DMS153 treated with DMSO at 0.1 percent for 48 hours (cell line): ENCODE measurements at regions not wholly inside any gene's neighbourhood (a gene's known extent, or its start where the extent isn't known, plus 50 kb on each side); places are given as distances from the start of the nearest gene placed in this dataset.

Experiments
- DNase-seq: peaks from one replicate; lab custom pipeline; 2025; ENCODE audit not compliant: unreplicated experiment; lab: John Stamatoyannopoulos, UW

DNA sequence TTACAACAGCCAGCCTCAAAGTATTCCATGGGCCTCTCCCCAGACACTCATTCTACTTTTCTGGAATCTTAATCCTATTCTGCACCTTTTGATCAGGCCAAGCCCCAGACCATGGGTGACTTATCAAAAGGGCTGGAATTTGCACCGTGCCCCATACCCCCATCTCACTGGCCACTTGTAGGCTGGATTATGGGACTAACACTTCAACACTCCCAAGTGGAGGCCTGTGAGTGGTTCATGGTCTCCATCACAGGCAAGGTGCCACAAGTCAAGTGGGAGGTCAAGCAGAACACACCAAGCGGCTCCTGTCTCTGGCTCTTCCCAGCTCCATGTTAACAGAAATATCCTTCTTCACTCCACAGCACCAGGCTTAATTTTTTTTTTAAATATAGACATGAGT is 212.3 kb upstream of the HEY2 start:
- DNase-seq: no peak

DNA sequence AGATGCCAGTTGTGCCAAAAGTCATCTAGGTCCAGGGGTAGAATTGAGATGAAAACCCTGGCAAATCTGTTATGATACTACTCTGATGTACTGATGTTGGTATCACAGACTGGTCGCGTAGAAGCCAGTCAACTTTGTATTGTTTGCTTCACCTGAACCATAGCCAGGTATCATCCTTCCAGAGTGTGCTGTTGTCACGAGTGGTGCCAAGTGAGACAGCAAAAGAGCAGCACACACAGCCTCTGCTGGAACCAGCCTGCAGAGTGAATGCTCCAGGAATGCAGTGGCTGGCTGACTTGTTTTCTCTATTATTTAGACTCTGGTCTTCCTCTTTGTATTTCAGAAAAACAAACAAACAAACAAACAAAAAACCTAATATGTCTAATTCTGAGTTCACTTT is 209.5 kb upstream of the HEY2 start:
- no peak for DNase-seq

DNA sequence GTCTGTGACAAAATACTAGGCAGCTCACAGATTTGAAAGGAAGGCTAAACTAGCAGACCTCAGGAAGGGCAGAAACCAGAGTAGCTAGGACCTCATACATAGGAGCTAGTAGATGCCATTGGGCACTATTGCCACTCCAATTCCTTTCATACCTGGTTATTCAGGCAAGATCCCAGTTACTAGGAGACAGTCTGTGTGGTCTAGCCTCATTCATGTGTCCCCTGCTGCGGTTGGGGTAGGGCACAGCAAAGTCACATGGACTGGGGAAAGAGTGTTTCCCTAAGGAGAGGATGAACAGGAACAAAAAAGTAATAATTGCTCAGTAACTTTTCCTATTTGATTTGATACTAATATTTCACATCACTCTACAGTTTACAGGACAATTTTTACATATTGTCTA is 204.6 kb upstream of the HEY2 start:
- DNase-seq: no peak

DNA sequence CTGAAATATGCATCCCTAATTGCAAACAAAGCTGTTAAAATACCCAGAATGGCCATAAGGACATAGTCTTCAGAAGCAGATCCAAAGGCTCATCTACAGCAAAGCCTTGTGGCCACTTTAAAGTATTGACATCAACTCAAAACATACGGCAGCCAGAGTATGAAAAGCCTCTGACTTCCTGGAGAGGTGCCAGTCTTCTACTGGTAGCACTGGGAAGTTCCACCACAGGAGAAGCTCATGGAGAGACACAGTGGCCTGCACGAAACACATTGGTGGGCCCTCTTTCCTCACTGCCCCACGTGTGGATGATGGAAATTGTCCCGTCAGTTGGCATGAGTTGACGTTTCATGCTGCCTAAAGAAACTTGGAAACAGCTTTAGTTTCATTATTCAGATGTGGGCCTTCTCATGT is 202.6 kb upstream of the HEY2 start:
- no peak for DNase-seq

DNA sequence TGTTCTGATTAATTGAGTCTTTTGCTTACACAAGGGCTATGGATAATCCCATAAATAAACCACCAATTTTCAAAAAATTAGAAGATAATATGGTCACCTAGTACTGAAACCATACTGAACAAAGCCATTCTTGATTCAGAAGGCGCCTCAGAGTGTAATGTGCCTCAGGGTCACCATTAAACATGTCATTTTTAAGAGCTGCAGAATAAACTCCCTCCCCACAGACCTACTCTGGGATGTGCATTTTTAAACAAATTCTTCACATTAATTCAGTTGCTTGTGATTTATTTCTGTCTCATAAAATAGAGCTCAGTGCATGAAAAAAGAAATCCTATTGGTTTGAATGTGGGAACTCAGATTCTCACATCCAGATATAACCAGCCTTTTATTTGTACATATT is 202.1 kb upstream of the HEY2 start:
- DNase-seq: no peak

GRCh38 chr6:125549202-125549884 is 200.1 kb upstream of the HEY2 start:
- no peak for DNase-seq

DNA sequence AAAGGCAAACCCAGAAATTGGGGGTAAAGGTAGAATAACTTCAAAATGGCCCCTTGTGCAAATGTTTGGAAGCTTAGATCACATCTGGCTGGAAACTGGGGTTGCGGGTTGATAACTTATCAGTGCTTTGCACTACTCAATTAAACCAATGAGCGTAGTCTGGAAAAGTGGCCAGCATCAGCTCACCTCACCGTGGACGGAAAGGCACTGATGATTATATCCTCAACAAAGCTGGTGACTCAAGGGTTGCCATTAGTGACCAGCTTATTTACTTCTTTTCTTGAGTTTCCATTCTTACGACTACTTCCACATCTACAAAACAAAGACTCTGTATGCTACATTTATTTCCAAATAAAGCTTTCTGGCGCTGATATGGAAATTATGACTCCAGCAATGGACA is 198.5 kb upstream of the HEY2 start:
- DNase-seq: no peak

DNA sequence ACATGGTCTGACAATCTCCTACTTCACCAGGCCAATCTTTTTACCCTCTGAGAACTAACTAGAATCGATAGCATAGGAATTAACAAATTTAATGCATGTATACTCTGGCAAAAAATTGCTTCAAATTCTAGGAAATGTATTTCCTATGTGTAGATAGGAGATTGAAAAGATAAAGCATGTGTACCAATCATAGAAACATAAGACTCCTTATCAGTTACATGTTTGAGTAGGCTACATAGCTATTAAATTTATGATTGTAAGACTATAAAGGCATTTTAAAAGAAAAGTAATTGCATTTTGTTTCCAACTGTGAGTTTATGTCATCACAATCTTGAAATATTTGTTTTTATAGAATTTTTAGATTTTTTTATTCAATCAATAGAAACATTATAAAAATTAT is 196.6 kb upstream of the HEY2 start:
- no peak for DNase-seq

DNA sequence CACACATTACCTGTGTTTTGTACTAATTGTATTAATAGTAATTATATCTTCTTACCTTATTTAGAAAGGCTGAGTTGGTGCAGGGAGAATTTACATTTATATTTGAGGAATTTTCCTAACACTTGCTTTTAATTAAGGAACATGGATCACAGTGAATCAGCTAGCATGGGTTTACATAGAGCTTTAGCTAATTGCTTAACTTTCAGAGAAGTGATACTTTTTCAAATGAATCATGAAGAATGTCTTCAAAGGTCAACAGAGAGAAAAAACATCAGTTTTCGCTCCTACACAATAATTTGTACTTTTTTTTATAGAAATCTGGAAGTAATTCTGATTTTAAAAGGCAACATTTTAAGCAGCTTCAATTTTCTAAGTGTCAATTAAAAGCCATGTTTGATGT is 195.0 kb upstream of the HEY2 start:
- DNase-seq: no peak

- DNase-seq: no peak
These were observed 191.1 kb upstream of the HEY2 start for GRCh38 chr6:125558241-125558843.

- DNase-seq: no peak
These were observed 190.5 kb upstream of the HEY2 start for GRCh38 chr6:125558907-125559306.

DNA sequence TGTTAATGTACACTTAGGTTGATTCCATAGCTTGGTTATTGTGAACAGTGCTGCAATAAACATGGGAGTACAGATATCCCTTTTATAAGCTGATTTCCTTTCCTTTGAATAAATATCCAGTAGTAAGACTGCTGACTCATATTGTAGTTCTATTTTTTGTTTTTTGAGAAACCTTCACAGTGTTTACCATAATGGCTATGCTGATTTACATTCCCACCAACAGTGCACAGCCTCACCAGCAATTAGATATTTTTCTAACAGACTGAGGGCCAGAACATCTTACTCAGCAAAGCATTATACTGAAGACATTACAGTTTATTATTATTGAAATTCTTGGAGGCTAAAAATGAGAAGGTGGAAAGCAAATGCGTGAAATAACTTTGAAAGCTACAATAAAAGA is 187.3 kb upstream of the HEY2 start:
- DNase-seq: no peak

- DNase-seq: no peak
These were observed 184.5 kb upstream of the HEY2 start for GRCh38 chr6:125564941-125565340.

DNA sequence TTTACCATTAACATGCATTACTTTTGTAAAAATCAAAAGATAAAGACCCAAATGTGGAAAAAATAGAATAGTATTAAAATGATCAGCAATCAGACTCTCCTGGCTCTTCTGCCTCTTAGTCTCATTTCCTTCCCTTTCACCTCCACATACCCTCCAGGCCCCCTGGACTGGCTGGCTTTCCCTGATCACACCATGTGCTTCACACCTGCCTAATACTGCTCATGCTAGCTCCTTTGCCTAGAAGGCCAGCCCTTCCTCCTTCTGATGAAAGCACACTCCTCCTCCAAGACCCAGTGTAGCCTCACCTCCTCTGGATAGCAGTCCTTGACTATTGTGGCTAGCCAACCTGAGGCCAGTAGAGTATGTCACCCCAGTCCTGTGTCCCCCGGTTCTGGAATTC is 182.0 kb upstream of the HEY2 start:
- no peak for DNase-seq

- DNase-seq: no peak
These were observed 180.8 kb upstream of the HEY2 start for GRCh38 chr6:125568609-125569008.

DNA sequence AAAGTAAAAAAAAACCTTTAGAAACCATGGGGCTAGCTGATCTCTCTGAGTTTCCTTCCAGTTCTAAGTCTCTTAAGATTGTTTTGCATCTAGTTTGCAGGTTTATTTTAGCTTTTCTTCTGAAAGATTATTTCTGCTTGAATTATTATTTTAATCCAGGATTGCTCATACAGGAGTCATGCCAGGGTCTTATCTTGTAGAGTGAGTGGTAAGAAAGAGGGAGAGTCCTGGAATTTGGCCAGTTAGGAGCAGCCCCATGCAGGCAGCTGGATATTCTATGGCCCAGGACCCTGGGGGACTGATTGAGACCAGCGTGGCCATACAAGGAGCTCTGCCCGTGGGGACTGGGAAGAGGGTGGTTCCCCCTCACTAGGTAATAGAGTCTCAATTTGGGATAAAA is 178.9 kb upstream of the HEY2 start:
- DNase-seq: no peak

GRCh38 chr6:125571207-125571755 is 178.2 kb upstream of the HEY2 start:
- DNase-seq: no peak

- DNase-seq: no peak
These were observed 174.8 kb upstream of the HEY2 start for GRCh38 chr6:125574604-125575003.

DNA sequence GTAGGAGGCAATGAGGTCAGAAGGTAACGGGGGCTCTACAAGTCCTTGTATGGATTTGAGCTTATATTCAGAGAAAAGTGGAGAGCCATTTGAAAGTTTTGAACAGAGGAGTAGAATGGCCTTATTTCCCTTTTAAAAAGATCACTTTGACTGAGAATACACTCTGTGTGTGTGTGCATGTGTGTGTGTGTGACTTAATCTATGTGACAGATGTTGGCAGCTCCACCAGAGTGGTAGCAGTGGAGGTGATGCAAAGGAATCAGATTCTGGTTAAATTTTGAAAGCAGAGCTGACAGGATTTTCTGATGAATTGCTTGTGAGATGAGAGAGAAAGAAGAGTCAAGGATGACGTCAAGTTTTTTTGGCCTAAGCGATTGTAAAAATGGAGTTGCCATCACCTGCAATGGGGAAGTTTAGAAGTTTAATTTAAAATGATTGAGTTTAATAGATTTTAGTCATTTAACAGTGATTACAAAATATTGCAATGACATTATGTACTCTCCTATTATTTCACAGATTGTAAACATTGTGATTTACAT is 172.2 kb upstream of the HEY2 start:
- DNase-seq: no peak

DNA sequence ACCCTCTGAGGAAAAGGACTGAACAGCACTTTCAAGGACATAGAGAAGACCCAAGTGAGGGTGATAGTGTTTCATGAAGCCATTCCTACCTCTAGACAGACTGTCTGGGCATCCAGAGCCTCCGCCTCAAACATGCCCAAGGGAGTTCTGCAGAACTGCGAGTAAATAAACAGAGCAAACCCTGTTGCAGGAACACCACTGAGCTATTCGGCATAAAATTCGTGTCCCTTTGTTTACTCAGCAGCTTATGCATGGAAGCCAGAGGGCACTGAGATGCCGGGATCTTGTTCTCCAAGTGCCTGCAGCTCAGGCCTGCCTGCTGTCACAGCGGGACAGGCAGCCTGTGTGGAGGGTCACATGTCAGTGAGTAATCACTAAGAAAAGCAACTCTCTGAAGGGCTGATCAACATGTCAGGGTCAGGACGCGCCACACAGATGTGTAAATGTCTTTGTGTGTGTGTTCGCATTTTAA is 164.9 kb upstream of the HEY2 start:
- peak; percentile 78 for DNase-seq

- no peak for DNase-seq
These were observed 164.0 kb upstream of the HEY2 start for GRCh38 chr6:125585470-125585869.

GRCh38 chr6:125586074-125586473 is 163.4 kb upstream of the HEY2 start:
- DNase-seq: no peak
